Endothelial cell of hepatic sinusoid (primary cell): ENCODE measurements at regions not wholly inside any gene's neighbourhood (a gene's known extent, or its start where the extent isn't known, plus 50 kb on each side); places are given as distances from the start of the nearest gene placed in this dataset.
"Not testable (repeated sequence)": the region's sequence is repeated elsewhere in the genome, so short reads cannot be mapped to it uniquely, and the experiment has no call there.

Source experiments
- in situ Hi-C: cut with HindIII; loops from 2 replicates; pipeline ENCODE4 v1.10.0; 2017; ENCODE audit warnings: low sequenced_read_pairs

GRCh38 chr20:61072398-61072797 lies 179.7 kb upstream of the CDH4 start:
- in situ Hi-C loops: loop anchor here (5.0 kb wide), 1 partner anchor 90 kb away; no protein-coding TSS in a partner anchor

GRCh38 chr20:61073376-61073775 lies 178.7 kb upstream of the CDH4 start:
- in situ Hi-C loops: loop anchor here (5.0 kb wide), 1 partner anchor 91 kb away; no protein-coding TSS in a partner anchor

GRCh38 chr20:61082720-61083119 lies 169.3 kb upstream of the CDH4 start:
- in situ Hi-C loops: no loop called here

DNA sequence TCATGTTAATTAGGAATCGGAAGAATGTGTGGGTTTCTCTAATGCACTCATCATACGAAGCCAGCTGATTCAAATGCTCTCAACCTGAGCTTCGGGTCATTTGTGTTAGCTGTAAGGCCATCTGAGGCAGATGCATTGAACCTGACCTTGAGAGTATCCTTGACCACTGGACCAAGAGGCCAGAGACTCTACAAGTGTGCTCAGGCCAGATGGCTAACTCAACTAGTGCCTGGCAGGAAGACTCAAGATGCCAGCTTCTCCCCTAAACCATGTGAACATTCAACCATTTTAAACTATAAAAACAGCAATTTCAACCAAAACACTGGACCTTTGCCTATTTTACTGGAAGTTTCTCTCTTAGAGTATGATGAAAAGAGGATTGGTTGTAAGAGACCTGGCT lies 168.6 kb upstream of the CDH4 start:
- in situ Hi-C loops: no loop called here

DNA sequence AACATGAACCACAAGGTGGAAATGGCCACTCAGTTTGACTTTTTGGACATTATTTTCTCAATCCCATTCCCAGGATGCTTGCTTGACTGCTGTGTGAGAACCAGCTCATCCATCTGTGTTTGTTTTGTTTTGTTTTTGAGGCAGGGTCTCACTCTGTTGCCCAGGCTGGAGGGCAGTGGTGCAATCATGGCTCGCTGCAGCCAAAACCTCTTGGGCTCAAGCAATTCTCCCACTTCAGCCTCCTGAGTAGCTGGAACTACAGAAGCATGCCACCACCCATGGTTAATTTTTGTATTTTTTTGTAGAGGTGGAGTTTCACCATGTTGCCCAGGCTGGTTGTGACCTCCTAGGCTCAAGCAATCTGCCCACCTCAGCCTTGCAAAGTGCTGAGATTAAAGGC lies 166.0 kb upstream of the CDH4 start:
- in situ Hi-C loops: no loop called here

GRCh38 chr20:61090541-61090940 lies 161.5 kb upstream of the CDH4 start:
- in situ Hi-C loops: no loop called here

- in situ Hi-C loops: no loop called here
Measured at GRCh38 chr20:61092251-61092650, 159.8 kb upstream of the CDH4 start.

- in situ Hi-C loops: no loop called here
Measured at GRCh38 chr20:61094581-61094980, 157.5 kb upstream of the CDH4 start.

DNA sequence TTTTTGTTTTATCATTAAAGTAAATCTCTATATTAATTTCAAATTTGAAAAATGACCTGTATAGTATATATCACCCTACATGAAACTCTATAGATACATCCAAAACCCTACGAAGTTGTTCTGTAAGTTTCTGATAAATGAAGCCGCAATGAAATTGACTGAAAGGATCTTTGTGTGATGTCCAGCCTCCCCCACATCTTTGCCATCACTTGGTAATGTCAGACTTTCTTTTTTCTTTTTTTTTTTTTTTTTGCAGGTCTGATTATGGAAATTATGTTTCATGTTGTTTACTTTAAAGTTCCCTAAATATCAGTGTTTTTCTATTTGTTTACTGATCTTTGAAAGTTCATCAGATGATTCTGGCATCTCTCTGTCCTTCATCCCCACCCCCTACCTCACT lies 155.6 kb upstream of the CDH4 start:
- in situ Hi-C loops: no loop called here

DNA sequence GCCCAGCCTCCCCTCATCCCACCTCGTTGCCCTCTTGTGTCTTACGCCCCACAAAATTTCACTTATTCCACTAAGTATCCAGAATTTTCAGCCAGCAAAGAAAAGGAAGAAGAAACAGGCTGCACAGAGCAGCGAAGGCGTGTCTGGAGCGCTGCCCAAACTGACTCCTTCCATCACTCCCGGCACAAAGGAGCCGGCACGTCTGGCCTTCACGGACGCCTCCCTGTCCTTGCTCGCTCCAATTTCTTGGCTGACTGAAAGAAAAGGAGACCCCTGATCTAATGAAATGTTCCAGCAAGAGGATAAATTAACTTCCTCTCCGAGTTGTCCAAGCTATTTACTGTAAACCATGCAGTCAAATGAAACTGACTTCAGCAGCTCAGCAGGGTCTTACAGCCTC lies 152.3 kb upstream of the CDH4 start:
- in situ Hi-C loops: no loop called here

DNA sequence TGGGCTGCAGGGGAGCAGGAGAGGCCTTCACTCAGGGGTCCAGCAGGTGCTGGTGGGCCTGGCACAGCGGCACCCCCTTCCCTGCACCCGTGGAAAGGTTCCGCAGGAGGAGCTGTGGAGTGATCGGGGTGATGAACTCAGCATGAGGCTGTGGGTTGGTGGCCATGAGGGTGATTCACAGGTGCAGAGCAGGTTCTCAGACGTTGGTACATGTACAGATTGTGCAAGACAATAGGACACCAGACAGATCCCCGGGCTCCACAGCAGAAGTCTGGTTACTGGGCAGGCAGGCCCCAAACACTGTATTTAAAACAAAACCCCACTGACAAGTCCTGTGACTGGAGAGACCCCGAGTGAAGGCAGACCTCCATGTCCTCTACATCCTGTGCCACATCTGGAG lies 151.6 kb upstream of the CDH4 start:
- in situ Hi-C loops: no loop called here

GRCh38 chr20:61101321-61101720 lies 150.7 kb upstream of the CDH4 start:
- in situ Hi-C loops: not testable (repeated sequence)

DNA sequence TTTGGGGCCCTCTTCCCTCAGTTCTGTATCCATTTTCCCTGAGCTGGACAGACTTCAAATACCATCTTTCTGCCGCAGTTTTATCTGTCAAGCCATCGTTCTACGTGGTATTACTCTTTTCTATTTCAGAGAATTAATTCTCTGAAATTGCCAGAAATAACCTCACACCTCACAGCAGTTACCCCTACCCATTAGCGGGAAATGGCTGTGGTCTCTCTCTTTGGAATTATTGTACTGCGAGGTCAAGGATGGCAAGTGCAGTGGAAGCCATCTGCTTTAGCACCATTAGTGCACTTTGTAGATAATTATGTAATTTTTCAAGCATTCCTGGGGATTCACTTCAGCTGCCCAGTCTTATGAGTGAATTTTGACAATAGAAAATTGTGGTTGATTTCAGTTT lies 147.8 kb upstream of the CDH4 start:
- in situ Hi-C loops: no loop called here

DNA sequence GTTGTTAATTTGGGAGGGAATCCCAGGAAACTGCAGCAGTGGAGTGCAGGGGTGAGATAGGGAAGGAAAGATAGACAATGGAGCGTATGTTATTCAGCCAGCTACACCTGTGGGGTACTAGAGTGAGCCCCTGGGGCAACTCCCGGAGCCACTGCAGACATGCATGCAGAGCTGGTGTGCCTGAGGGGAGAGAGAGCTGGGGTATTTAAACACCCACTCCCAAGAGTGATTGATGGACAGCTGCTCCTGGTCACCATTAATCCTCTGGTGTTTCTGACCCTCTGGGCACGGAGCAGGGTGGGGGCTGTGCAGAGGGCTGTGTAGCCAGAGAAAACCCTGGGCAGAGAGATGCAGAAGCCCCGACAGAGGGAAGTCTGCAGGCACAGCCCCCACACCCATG lies 146.7 kb upstream of the CDH4 start:
- in situ Hi-C loops: no loop called here

GRCh38 chr20:61106438-61106837 lies 145.6 kb upstream of the CDH4 start:
- in situ Hi-C loops: no loop called here

DNA sequence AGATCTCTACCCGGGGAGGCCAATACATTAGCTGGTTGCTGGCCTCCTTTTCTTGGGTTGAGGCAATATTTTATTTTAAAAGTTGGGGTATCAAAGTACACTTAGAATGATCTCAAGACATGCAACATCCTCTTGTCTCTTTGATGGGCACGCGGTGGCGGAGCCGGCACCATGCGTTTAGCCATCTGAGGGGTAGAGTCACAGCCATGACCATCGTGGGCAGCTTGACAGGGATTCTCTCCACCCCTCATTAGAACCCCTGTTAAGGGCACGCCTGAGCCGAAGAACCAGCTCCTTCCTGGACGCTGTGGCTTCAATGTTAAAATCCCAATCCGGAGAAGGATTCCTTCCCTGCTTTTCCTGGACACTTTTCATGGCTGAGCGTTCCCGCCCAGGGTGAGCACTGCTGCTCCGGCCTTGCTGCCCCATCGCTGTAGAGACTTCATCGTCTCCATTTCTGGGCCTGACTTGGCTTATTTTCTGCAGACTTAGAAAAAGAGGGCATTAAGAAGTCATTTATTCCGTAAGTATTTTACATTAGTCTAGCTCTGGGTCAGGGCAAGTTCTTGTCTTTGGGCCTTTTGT lies 142.7 kb upstream of the CDH4 start:
- in situ Hi-C loops: no loop called here

GRCh38 chr20:61112515-61112914 lies 139.5 kb upstream of the CDH4 start:
- in situ Hi-C loops: no loop called here

DNA sequence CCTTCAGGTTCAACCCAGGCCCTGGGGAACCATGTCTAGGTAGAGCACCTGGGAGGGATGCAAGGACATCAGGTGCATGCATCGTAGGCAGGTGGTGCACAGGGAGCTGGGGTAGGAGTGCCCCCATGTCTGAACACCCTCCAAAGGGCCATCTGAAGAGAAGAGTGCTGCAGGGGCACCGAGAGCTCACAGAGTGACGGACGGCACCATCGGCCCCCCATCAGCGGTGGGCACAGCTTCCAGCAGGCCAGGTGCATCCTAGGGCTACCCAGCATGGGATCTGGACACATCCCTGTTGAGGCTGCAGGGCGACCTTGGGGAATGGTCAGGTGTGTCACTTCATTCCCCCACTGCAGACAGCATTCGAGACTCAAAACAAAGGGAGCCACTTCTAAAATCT lies 138.3 kb upstream of the CDH4 start:
- in situ Hi-C loops: no loop called here

- in situ Hi-C loops: no loop called here
Measured at GRCh38 chr20:61114493-61115175, 137.4 kb upstream of the CDH4 start.

DNA sequence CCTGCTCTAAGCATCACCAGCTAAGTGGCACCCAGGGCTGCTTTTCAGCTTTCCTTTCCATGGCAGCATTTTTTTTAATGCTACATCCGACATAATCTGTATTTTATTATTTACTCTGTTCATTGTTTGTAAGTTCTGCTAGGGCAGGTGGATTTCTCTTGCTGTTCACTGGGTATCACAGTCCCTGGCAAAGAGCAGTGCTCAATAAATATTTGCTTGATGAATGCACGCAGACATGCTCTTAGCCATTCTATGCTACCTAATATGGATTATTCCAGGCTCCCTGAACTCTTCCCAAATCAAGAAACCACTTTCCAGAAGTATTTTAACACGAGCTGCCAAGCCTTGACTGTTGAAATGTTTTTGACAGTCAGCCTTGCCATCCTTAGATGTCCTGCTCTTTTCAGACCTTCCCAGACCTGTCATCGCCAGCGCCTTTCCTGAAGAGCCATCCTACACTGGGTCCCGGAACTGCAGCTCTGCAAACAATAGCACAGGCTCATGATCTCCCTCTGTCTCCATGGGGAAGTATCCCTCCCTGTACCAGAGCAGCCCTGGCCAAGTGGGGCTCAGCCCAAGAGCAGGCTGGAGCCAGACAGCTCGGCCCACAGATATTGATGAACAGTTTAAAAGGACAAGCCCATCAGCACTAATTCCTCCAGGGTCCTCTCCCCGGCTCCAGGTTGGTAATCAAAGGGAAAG lies 136.5 kb upstream of the CDH4 start:
- in situ Hi-C loops: no loop called here

GRCh38 chr20:61117725-61118124 lies 134.3 kb upstream of the CDH4 start:
- in situ Hi-C loops: no loop called here
